ENCODE measurements at regions not wholly inside any gene's neighbourhood (a gene's known extent, or its start where the extent isn't known, plus 50 kb on each side); places are given as distances from the start of the nearest gene placed in this dataset.

DNA sequence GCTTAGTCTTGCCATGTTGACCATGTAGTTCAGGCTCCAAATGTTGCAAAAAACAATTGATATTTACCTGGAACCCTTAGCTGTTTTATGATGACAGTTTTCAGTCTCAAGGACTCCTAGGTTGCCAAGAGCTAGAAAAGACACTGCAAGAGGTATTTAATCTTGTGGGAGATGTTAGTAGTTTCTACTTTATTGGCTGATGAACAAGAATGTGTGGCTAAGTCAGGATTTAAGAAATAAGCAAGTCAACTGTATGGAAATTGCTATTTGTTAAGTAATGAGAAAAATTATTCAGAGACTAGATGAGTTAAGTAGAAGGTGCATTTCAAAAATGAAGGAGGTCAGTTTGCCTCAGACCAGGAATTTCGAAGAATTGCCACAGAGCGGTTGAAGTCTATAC, 639.7 kb upstream of the USP24 start:
- no peak for DNase-seq (ENCODE audit: low read depth in 1 of 2, low spot score in 1 of 2)

- no peak for DNase-seq (ENCODE audit: low read depth in 1 of 2, low spot score in 1 of 2)
Observed at GRCh38 chr1:55848906-55849305, 633.7 kb upstream of the USP24 start.

GRCh38 chr1:55846051-55846450, 630.9 kb upstream of the USP24 start:
- no peak for DNase-seq (ENCODE audit: low read depth in 1 of 2, low spot score in 1 of 2)

- no peak for DNase-seq (ENCODE audit: low read depth in 1 of 2, low spot score in 1 of 2)
Observed at GRCh38 chr1:55844322-55844721, 629.2 kb upstream of the USP24 start.

DNA sequence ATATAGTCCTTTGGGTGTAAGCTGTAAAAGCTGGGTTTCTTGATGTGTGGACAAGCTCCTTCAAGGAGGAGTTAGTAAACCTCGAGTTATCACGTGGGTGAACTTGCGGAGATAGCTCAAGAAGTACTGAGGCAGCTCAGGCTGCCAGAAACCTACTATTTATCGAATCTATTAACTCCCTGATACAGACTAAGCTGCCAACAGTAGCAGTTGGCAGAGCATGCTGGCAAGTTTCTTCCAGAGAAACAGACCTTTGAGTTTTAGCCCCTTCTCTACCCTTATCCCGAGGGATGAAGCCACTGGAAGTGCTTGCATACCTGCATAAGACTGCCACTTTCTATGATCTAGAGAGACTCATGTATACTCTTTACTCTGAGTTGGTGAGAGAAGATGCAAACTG, 624.5 kb upstream of the USP24 start:
- DNase-seq (ENCODE audit: low read depth in 1 of 2, low spot score in 1 of 2): no peak

GRCh38 chr1:55839221-55839620, 624.1 kb upstream of the USP24 start:
- no peak for DNase-seq (ENCODE audit: low read depth in 1 of 2, low spot score in 1 of 2)

- no peak for DNase-seq (ENCODE audit: low read depth in 1 of 2, low spot score in 1 of 2)
Observed at GRCh38 chr1:55836086-55836485, 620.9 kb upstream of the USP24 start.

DNA sequence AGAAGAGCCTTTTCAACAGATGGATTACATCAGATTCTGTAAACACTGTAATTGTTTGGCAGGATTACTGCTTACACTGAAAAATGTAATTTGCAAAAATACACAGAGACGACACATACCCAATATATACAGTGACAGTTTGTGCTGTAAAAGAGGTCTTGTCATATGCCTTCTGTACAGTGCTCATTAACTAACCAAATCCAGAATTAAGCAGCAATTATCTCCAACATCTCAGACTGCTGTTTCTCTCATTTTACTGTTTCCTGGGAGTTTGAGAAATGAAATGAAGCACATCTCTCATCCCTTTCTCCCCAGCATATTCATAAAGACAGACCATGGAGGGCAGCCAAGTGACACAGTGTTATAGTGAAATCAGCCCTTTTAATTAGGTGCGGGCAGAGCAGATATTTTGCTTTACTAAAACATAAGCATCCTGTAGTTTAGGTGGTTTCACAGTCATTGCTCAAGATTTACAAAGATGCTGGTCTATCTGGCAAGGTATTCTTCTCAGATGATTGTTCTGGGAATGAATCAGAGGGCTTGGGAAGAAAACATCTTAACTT, 618.4 kb upstream of the USP24 start:
- DNase-seq (ENCODE audit: low read depth in 1 of 2, low spot score in 1 of 2): no peak

DNA sequence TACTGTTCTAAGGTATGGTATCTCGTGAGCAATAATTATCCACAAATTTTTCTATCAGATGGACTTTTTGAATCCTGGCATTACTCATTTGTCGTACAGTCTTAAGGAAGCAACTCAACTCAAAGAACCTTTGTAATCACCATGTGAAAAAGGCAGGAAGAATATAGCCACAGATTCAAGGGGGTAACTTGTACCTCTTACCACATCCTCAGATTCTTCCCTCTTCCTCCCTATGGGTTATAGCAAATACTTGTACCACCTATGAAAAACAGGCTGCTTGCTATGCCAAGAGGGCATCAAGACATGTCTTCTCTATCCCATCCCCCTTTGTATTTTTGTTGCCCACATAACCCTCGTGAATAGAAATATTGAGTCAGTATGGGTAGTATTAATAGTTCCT, 616.6 kb upstream of the USP24 start:
- DNase-seq (ENCODE audit: low read depth in 1 of 2, low spot score in 1 of 2): no peak

DNA sequence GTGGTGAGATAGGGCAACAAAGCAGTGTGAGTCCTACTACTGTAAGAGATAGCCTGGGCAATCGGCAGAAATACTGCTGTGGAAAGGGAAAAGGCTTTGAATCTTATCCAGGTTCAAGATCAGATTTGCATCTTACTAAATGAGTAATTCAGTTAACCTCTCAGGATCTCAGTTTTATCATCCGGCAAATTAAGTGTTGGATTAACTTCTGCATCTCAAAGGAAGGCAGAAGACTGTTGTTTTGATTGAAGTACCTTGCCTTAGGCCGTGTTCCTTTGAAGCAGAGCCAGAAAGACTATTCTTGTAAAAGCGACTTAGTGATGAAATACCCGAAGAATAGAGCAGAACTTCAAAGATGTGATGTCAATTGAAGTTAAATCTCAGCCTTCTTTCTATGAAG, 612.9 kb upstream of the USP24 start:
- no peak for DNase-seq (ENCODE audit: low read depth in 1 of 2, low spot score in 1 of 2)

DNA sequence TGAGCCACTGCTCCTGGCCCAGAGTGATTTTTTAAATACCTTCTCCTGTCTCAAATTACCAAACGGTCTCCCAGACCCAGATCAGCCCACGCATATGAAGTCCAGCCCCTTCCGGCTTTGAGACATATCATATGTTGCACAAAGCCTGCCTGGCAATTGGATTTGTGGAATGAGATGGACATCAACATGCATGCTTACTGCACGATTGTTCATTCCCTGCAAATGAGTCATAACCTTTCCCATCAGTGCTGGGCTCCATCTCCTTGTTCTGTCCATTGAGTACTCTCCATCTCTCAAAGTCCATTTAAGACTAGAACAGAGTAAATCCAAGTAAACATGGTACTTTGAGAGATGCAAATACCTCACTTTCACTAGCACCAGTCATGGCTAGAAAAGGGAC, 612.2 kb upstream of the USP24 start:
- DNase-seq (ENCODE audit: low read depth in 1 of 2, low spot score in 1 of 2): no peak

DNA sequence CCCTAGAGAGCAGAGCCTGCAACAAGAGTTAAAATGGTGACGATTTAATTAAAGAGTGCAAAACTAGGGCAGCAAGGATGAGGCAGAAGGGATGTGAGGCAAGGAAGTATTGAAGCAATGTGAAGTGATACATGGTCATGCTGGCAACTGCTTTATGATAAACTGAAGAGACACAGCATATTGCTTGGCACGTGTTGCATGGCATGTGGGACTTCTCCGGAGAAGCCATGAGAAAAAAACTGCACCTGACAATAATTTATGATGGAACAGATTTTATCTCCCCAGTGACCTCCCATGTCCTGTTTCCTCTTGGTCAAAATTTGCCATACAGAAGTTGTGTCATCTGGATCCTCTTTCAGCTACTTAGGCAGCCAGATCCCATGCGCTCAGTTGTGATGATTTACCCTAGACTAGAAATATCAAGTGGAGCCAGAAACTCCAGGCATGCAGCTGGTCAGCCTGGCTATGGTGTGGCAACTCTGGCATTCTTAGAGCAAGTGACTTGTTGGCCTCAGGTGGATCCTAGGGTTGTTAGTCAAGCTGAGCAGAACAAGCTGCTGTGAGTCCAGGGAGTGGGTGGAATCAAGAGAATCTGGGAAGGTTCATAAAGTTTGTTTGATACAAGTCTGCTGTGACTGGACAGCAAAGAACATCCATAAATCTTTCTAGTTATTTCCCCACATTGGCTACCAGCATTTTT, 611.4 kb upstream of the USP24 start:
- DNase-seq (ENCODE audit: low read depth in 1 of 2, low spot score in 1 of 2): no peak

DNA sequence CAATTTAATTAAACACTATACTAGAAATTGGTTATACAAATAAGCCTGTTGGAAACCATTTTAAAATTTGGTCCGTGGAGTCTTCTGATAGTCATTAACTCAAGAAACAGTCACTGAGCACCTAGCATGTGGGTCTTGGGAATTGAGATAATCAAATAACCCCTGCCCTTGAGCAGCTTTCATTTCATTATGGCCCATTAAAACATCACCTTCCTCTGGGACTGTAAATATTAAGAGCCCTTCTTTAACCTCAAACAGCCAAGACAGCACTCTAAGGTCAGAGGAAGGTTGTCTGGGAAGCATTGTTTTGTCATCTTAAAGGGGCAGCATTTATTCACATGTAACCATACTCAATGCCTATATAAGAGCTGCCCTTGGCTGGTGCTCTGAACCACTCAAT, 610.3 kb upstream of the USP24 start:
- DNase-seq (ENCODE audit: low read depth in 1 of 2, low spot score in 1 of 2): no peak

DNA sequence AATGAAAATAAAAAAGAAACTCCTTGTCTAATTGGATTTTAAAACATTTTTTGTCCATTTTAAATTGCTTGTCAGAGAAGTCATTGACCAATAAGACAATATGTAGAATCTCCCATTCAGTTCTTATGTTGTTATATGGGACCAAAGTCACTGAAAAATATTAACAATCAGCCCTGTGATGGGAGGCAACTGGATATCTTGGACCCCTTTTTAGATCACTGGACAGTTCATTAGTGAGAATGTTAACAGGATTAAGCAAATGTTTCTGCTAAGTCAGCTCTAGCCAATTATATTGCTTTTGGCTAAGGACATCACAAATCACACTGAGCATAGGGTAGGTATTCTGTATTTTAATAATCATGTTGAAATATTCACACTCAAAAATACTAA, 609.1 kb upstream of the USP24 start:
- DNase-seq (ENCODE audit: low read depth in 1 of 2, low spot score in 1 of 2): no peak

DNA sequence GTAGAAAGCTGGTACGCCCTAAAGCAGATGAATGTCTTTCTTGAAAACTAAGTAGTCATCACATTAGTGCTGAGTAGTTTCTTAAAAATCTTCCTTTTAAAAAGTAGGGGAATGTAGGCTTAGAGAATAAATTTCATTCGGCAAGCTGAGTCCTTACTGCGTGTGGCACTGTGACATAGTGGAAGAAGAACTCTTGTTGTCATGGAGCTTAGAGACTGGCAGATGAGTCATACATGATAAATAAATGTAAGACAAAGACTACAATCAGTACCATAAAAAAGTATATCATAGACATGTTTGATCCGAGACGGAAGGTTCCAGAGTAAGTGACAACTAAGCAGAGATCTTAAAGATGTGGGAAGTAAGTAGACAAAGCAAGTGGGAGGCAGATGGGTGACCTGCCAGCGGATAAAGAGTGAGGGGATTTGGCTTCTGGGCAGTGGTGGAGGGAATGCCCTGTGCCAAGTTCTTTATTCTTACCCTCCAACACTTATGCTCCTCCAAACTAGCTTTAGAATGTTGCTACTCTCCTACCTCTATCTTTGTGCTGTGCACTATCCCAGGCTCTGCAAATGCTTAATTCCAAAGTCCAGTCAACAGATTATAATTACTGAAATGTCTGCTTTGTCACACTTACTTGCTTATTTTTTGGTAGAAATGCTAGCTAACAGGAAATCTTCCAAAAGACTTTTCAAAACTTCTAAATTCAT, 608.5 kb upstream of the USP24 start:
- DNase-seq (ENCODE audit: low read depth in 1 of 2, low spot score in 1 of 2): no peak

DNA sequence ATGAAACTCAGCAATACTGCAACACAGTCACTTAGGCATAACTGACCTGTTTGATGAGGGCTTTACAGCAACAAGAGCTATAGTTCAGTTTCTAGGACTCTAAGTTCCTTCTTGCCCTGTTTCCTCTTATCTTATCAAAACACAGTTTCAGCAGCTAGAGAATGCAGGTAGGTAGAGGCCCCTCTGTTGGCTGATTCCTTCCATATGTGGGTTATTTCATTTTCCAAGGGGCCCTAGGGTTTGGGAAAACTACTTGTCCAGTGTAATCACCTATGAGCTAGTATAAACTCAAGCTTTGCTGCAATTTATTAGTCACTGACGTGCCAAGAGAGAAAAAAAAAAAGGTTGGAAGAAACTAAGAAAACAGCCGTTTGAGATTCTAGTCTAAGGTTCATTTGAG, 607.7 kb upstream of the USP24 start:
- DNase-seq (ENCODE audit: low read depth in 1 of 2, low spot score in 1 of 2): no peak

- no peak for DNase-seq (ENCODE audit: low read depth in 1 of 2, low spot score in 1 of 2)
Observed at GRCh38 chr1:55821234-55821633, 606.1 kb upstream of the USP24 start.

- no peak for DNase-seq (ENCODE audit: low read depth in 1 of 2, low spot score in 1 of 2)
Observed at GRCh38 chr1:55820501-55820900, 605.3 kb upstream of the USP24 start.

DNA sequence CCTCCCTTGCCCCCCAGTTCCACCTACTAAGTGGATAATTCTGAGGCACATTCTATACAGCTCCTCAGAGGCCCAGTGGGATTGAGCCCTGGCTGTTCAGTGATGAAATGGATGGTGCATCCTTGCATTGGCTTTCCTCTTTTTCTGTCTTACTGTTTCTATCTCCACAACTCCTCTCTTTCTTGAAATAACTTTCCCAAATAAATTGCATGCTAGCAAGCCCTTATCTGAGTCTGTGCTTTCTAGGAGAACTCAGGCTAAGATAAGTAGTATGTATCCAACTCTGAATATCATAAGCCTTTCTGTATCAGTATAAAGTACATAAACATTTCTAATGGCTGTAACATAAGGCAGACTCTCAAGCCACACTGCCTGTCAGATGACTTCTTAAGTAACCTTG, 603.8 kb upstream of the USP24 start:
- no peak for DNase-seq (ENCODE audit: low read depth in 1 of 2, low spot score in 1 of 2)

GRCh38 chr1:55816456-55817426, 601.6 kb upstream of the USP24 start:
- no peak for DNase-seq (ENCODE audit: low read depth in 1 of 2, low spot score in 1 of 2)

GRCh38 chr1:55815745-55816455, 600.7 kb upstream of the USP24 start:
- no peak for DNase-seq (ENCODE audit: low read depth in 1 of 2, low spot score in 1 of 2)
